Common myeloid progenitor, CD34-positive (primary cell): ENCODE measurements at regions not wholly inside any gene's neighbourhood (a gene's known extent, or its start where the extent isn't known, plus 50 kb on each side); places are given as distances from the start of the nearest gene placed in this dataset.
"Not testable (repeated sequence)": the region's sequence is repeated elsewhere in the genome, so short reads cannot be mapped to it uniquely, and the experiment has no call there.

Source experiments
- CTCF ChIA-PET: fragments of 350-600 bp; sonication (Branson Sonifier 250); formaldehyde crosslinking; loops from one replicate; lab custom pipeline; 2021; ENCODE audit warnings: antibody characterized with exemption; lab: Charles Lee
- POLR2A ChIA-PET: fragments of 350-600 bp; sonication (Branson Sonifier 250); formaldehyde crosslinking; loops from one replicate; lab custom pipeline; 2021; ENCODE audit warnings: antibody characterized with exemption; lab: Charles Lee
- DNase-seq, 3 donors: peaks; one replicate each; pipeline versions ENCODE4 v3.0.0 to v3.0.0-alpha.2; 2013
- H3K27ac ChIP-seq, 2 experiments: 1 replicate in 1 of 2; 2 replicates in 1 of 2; pipeline ENCODE4 v1.7.0; 2013; ENCODE audit warnings: inconsistent platforms in 2 of 2, low read length in 2 of 2, mild to moderate bottlenecking in 2 of 2, low read depth in 1 of 2, moderate library complexity in 1 of 2; ENCODE audit not compliant: severe bottlenecking in 2 of 2, insufficient read depth in 1 of 2, poor library complexity in 1 of 2
- H3K27me3 ChIP-seq, 5 experiments: replicated peaks in 2 of 5; 1 replicate in 3 of 5; 2 replicates in 2 of 5; pipeline versions ENCODE4 v1.6.1 to v1.7.0; 2013; ENCODE audit warnings: low read length in 4 of 5, mild to moderate bottlenecking in 2 of 5, moderate library complexity in 2 of 5, inconsistent platforms in 1 of 5; ENCODE audit not compliant: insufficient read depth in 5 of 5, control insufficient read depth in 4 of 5
- H3K36me3 ChIP-seq, 4 experiments: 1 replicate in 2 of 4; 2 replicates in 2 of 4; pipeline versions ENCODE4 v1.6.1 to v1.7.0; 2013; ENCODE audit warnings: low read length in 3 of 4, control low read depth in 1 of 4, mild to moderate bottlenecking in 1 of 4; ENCODE audit not compliant: control insufficient read depth in 4 of 4, insufficient read depth in 4 of 4
- H3K4me1 ChIP-seq, 4 experiments: 1 replicate in 3 of 4; 2 replicates in 1 of 4; pipeline versions ENCODE4 v1.6.1 to v1.7.1; 2013; ENCODE audit warnings: low read length in 3 of 4, mild to moderate bottlenecking in 3 of 4, control low read depth in 1 of 4, inconsistent platforms in 1 of 4, moderate library complexity in 1 of 4; ENCODE audit not compliant: control insufficient read depth in 4 of 4, insufficient read depth in 4 of 4; ENCODE audit errors: control extremely low read depth in 1 of 4
- H3K4me3 ChIP-seq, 7 experiments: 1 replicate in 4 of 7; 2 replicates in 3 of 7; pipeline versions ENCODE4 v1.5.1 to v1.7.0; 2013; ENCODE audit warnings: mild to moderate bottlenecking in 7 of 7, low read length in 6 of 7, moderate library complexity in 6 of 7, inconsistent platforms in 2 of 7, low read depth in 2 of 7, control low read depth in 1 of 7; ENCODE audit not compliant: insufficient read depth in 4 of 7, control insufficient read depth in 1 of 7; ENCODE audit errors: extremely low read depth in 1 of 7
- H3K9me3 ChIP-seq, 5 experiments: 1 replicate in 4 of 5; 2 replicates in 1 of 5; pipeline versions ENCODE4 v1.6.1 to v1.7.1; 2013; ENCODE audit warnings: low read length in 4 of 5, mild to moderate bottlenecking in 2 of 5, inconsistent platforms in 1 of 5, low read depth in 1 of 5, moderate library complexity in 1 of 5; ENCODE audit not compliant: control insufficient read depth in 4 of 5, insufficient read depth in 2 of 5; ENCODE audit errors: control extremely low read depth in 1 of 5
- WGBS: methylation state at CpG from one replicate; pipeline ENCODE4 v1.1.5; 2013; ENCODE audit not compliant: insufficient coverage; 5-methylcytosine and 5-hydroxymethylcytosine counted together

- H3K4me3 ChIP-seq, H3K4me1 ChIP-seq, H3K36me3 ChIP-seq, DNase-seq, CTCF ChIA-PET, H3K9me3 ChIP-seq, H3K27me3 ChIP-seq, POLR2A ChIA-PET, H3K27ac ChIP-seq: not testable (repeated sequence)
- 100% methylated on average over 2 of the region's 2 CpGs for WGBS
Measured at GRCh38 chr9:97248252-97248651, 59.2 kb upstream of the CCDC180 start.

DNA sequence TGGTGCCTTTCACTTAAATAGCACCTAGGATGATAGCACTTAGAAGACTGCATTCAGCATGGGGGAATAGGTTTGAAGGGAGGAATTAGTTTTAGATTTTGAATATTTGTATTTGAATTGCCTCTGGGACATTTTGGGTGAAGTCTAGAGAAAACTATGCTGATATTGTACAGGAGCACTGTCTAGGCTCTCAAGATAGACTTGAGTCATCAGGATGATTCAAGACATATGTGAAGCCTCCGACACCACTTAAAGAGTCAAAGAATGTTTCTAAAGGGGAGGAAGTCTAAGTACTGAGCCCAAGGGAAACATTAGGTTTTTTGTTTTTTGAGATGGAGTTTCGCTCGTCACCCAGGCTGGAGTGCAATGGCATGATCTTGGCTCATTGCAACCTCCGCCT is 63.9 kb upstream of the CCDC180 start:
- DNase-seq: no peak
- Histone ChIP-seq H3K36me3 (peaks cover 0 to 6% (median 2%) of the 10 kb centered on the region in 4 experiments), H3K27me3 (no peaks in the 10 kb centered on the region), H3K27ac (no peak overlapping the region), H3K9me3 (no peaks in the 10 kb centered on the region), H3K4me1 (peaks cover 4 to 10% (median 8%) of the 10 kb centered on the region in 4 experiments), H3K4me3 (no peak overlapping the region)
- 100% methylated on average over 1 of the region's 4 CpGs for WGBS
- POLR2A ChIA-PET: no interaction called here
- CTCF ChIA-PET: no interaction called here

GRCh38 chr9:97241430-97241829 is 66.0 kb upstream of the CCDC180 start:
- H3K27ac ChIP-seq, DNase-seq, POLR2A ChIA-PET, H3K27me3 ChIP-seq, H3K4me3 ChIP-seq, H3K9me3 ChIP-seq, H3K36me3 ChIP-seq, CTCF ChIA-PET: not testable (repeated sequence)
- WGBS: 100% methylated on average over 1 of the region's 5 CpGs
- peaks cover 6 to 22% (median 15%) of the 10 kb centered on the region in 4 experiments for H3K4me1 ChIP-seq

- WGBS: 3% methylated on average over 58 of the region's 58 CpGs
- peak; percentile 91 to 96 (median 94) for DNase-seq
- CTCF ChIA-PET: interaction anchor here (1.0 kb wide), 1 partner anchor 17 kb away, joined by 6 read pairs; no protein-coding TSS in a partner anchor
- Histone ChIP-seq H3K27me3 (no peaks in the 10 kb centered on the region), H3K4me1 (peaks cover 6 to 22% (median 15%) of the 10 kb centered on the region in 4 experiments), H3K4me3 (peak overlapping the region; percentile 60 to 88 (median 75)), H3K9me3 (peaks cover 0 to 1% (median 0%) of the 10 kb centered on the region in 5 experiments), H3K36me3 (no peaks in the 10 kb centered on the region), H3K27ac (peak overlapping the region in 1 of 2 experiments; percentile 79)
- POLR2A ChIA-PET: interaction anchor here (0.6 kb wide), 1 partner anchor 16 kb away, joined by 3 read pairs; no protein-coding TSS in a partner anchor
Measured at GRCh38 chr9:97237951-97238889, 69.2 kb upstream of the CCDC180 start.

- Histone ChIP-seq H3K27me3 (no peaks in the 10 kb centered on the region), H3K36me3 (no peaks in the 10 kb centered on the region), H3K4me3 (peak overlapping the region in 3 of 7 experiments; percentile 75 to 88 (median 79)), H3K27ac (peak overlapping the region in 1 of 2 experiments; percentile 79), H3K9me3 (peaks cover 0 to 9% (median 3%) of the 10 kb centered on the region in 5 experiments), H3K4me1 (peaks cover 6 to 22% (median 15%) of the 10 kb centered on the region in 4 experiments)
- 94% methylated on average over 15 of the region's 23 CpGs for WGBS
- no peak for DNase-seq
- ChIA-PET CTCF (interaction anchor here (1.0 kb wide), 1 partner anchor 17 kb away, joined by 6 read pairs; no protein-coding TSS in a partner anchor), POLR2A (no interaction called here)
Measured at GRCh38 chr9:97237311-97237786, 70.1 kb upstream of the CCDC180 start.

GRCh38 chr9:97233009-97233400 is 74.5 kb upstream of the CCDC180 start:
- H3K4me3 ChIP-seq, DNase-seq, H3K27me3 ChIP-seq, POLR2A ChIA-PET, H3K36me3 ChIP-seq, H3K27ac ChIP-seq, H3K4me1 ChIP-seq, CTCF ChIA-PET: not testable (repeated sequence)
- peaks cover 0 to 13% (median 3%) of the 10 kb centered on the region in 5 experiments for H3K9me3 ChIP-seq
- WGBS: 100% methylated on average over 2 of the region's 2 CpGs
